NCI-H2081 (cell line): ENCODE measurements at regions not wholly inside any gene's neighbourhood (a gene's known extent, or its start where the extent isn't known, plus 50 kb on each side); places are given as distances from the start of the nearest gene placed in this dataset.
"Not testable (repeated sequence)": the region's sequence is repeated elsewhere in the genome, so short reads cannot be mapped to it uniquely, and the experiment has no call there.

Experiments
- DNase-seq, 2 experiments: peaks; one replicate each; lab custom pipeline; 2025; lab: John Stamatoyannopoulos, UW

- DNase-seq: no peak
Measured at GRCh38 chr5:120344181-120344580, 119.9 kb upstream of the PRR16 start.

- no peak for DNase-seq
Measured at GRCh38 chr5:120345947-120346346, 118.2 kb upstream of the PRR16 start.

GRCh38 chr5:120351071-120351470 is 113.0 kb upstream of the PRR16 start:
- not testable (repeated sequence) for DNase-seq

- no peak for DNase-seq
Measured at GRCh38 chr5:120354126-120354525, 110.0 kb upstream of the PRR16 start.

- DNase-seq: no peak
Measured at GRCh38 chr5:120358949-120359348, 105.2 kb upstream of the PRR16 start.

- DNase-seq: no peak
Measured at GRCh38 chr5:120361941-120362340, 102.2 kb upstream of the PRR16 start.

GRCh38 chr5:120362426-120362825 is 101.7 kb upstream of the PRR16 start:
- DNase-seq: no peak

GRCh38 chr5:120365656-120366446 is 98.2 kb upstream of the PRR16 start:
- no peak for DNase-seq

GRCh38 chr5:120367896-120368634 is 96.0 kb upstream of the PRR16 start:
- no peak for DNase-seq

GRCh38 chr5:120368923-120369715 is 95.0 kb upstream of the PRR16 start:
- peak; percentile 43 to 83 for DNase-seq

GRCh38 chr5:120372899-120373298 is 91.2 kb upstream of the PRR16 start:
- no peak for DNase-seq

- DNase-seq: no peak
Measured at GRCh38 chr5:120375248-120375647, 88.9 kb upstream of the PRR16 start.

- no peak for DNase-seq
Measured at GRCh38 chr5:120380644-120381043, 83.5 kb upstream of the PRR16 start.

GRCh38 chr5:120382833-120383232 is 81.3 kb upstream of the PRR16 start:
- DNase-seq: no peak

GRCh38 chr5:120386981-120387380 is 77.1 kb upstream of the PRR16 start:
- no peak for DNase-seq

- DNase-seq: no peak
Measured at GRCh38 chr5:120388016-120388781, 75.9 kb upstream of the PRR16 start.

GRCh38 chr5:120394259-120394658 is 69.8 kb upstream of the PRR16 start:
- no peak for DNase-seq

GRCh38 chr5:120396186-120396585 is 67.9 kb upstream of the PRR16 start:
- DNase-seq: no peak

- no peak for DNase-seq
Measured at GRCh38 chr5:120400356-120400755, 63.7 kb upstream of the PRR16 start.

- no peak for DNase-seq
Measured at GRCh38 chr5:120402606-120403005, 61.5 kb upstream of the PRR16 start.

GRCh38 chr5:120405286-120405864 is 58.7 kb upstream of the PRR16 start:
- no peak for DNase-seq
